ENCODE measurements at regions not wholly inside any gene's neighbourhood (a gene's known extent, or its start where the extent isn't known, plus 50 kb on each side); places are given as distances from the start of the nearest gene placed in this dataset.
A peak's percentile ranks its signal among the peaks of the same experiment; 100 is the strongest.

DNA sequence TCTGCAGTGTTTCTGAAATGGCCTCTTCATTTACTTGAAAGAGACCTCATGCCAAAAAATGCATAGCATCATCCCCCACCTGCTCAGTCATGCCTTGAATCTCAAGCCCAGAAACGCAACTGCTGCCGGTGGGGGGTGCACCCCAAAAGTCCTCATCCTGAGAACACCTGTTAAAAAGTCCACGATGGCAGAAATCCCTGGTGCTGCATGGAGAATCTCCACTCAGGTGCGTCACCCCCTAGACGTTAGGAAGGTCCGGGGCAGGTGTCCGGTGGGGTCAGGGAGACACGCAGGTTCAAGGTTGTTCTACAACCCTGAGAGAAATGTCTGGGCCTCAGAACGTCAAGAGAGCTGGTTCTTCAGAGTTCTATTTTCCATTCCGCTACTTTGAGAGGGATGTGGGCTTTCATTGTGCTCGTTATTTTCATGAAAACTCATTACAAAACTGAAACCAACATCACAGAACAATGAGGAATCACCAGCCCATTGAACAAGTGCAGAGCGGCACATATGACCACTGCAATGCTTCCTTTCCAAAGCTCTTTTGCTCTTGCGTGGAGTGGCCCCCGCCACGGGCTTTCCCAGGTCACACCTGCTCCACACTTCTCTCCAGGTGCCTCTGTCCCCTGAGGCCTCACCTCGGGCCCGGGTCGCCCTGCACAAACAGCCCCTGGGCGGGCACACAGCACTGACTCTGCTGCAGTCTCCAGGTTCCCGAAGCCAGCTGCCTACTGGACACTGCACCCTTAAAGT lies 201.9 kb downstream of the TOMM20 start:
- H3K4me2 ChIP-seq (ENCODE audit: low read length) = peak overlapping the region; percentile 73
- no peak for TF ChIP-seq EZH2 (IDR thresholded peaks at IDR 0.05; ENCODE audit: insufficient read depth, low read length)
- TF ChIP-seq, protein P1, sequence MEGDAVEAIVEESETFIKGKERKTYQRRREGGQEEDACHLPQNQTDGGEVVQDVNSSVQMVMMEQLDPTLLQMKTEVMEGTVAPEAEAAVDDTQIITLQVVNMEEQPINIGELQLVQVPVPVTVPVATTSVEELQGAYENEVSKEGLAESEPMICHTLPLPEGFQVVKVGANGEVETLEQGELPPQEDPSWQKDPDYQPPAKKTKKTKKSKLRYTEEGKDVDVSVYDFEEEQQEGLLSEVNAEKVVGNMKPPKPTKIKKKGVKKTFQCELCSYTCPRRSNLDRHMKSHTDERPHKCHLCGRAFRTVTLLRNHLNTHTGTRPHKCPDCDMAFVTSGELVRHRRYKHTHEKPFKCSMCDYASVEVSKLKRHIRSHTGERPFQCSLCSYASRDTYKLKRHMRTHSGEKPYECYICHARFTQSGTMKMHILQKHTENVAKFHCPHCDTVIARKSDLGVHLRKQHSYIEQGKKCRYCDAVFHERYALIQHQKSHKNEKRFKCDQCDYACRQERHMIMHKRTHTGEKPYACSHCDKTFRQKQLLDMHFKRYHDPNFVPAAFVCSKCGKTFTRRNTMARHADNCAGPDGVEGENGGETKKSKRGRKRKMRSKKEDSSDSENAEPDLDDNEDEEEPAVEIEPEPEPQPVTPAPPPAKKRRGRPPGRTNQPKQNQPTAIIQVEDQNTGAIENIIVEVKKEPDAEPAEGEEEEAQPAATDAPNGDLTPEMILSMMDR (IDR thresholded peaks at IDR 0.05; ENCODE audit: insufficient read depth, low read depth, low read length) = no peak
- Mint-ChIP-seq H3K27me3 (ENCODE audit: low read depth, unreplicated experiment) (no peaks in the 10 kb centered on the region), H3K4me3 (ENCODE audit: unreplicated experiment) (peak overlapping the region; percentile 14), H3K4me1 (ENCODE audit: low read depth, unreplicated experiment) (peaks cover 29% of the 10 kb centered on the region), H3K27ac (ENCODE audit: unreplicated experiment) (peak overlapping the region; percentile 90), H3K9me3 (ENCODE audit: unreplicated experiment) (no peaks in the 10 kb centered on the region), H3K36me3 (ENCODE audit: low read depth, unreplicated experiment) (no peaks in the 10 kb centered on the region)
- no peaks in the 10 kb centered on the region for H3K9me3 ChIP-seq (ENCODE audit: insufficient read depth, low read depth, low read length)
- H3K9ac ChIP-seq (ENCODE audit: low read length) = peak overlapping the region; percentile 60
- H3K4me1 ChIP-seq (ENCODE audit: insufficient read depth, low read length) = peaks cover 22% of the 10 kb centered on the region
- DNase-seq (ENCODE audit: low read depth) (no peak), FAIRE-seq (no peak)
- H2AFZ ChIP-seq (ENCODE audit: low read depth, low read length) = no peak overlapping the region
- H3K79me2 ChIP-seq (ENCODE audit: insufficient read depth, low read length) = no peaks in the 10 kb centered on the region
- no peak overlapping the region for H3K4me3 ChIP-seq (ENCODE audit: insufficient read depth, low read depth, low read length)
- no peaks in the 10 kb centered on the region for H3K27me3 ChIP-seq (ENCODE audit: insufficient read depth, low read length)
- H3K36me3 ChIP-seq (ENCODE audit: insufficient read depth, low read length) = no peaks in the 10 kb centered on the region
- H3K27ac ChIP-seq (ENCODE audit: low read depth, low read length) = peak overlapping the region; percentile 78
- H4K20me1 ChIP-seq (ENCODE audit: insufficient read depth, low read length) = no peaks in the 10 kb centered on the region

- H3K4me1 Mint-ChIP-seq (ENCODE audit: low read depth, unreplicated experiment) = peaks cover 33% of the 10 kb centered on the region
- no peak overlapping the region for H2AFZ ChIP-seq (ENCODE audit: low read depth, low read length)
- peak overlapping the region; percentile 73 for H3K4me2 ChIP-seq (ENCODE audit: low read length)
- no peaks in the 10 kb centered on the region for H3K27me3 Mint-ChIP-seq (ENCODE audit: low read depth, unreplicated experiment)
- H3K9ac ChIP-seq (ENCODE audit: low read length) = peak overlapping the region; percentile 60
- DNase-seq (ENCODE audit: low read depth) = no peak
- H4K20me1 ChIP-seq (ENCODE audit: insufficient read depth, low read length) = no peaks in the 10 kb centered on the region
- H3K4me1 ChIP-seq (ENCODE audit: insufficient read depth, low read length) = peaks cover 27% of the 10 kb centered on the region
- H3K27ac ChIP-seq (ENCODE audit: low read depth, low read length) = peak overlapping the region; percentile 78
- H3K36me3 ChIP-seq (ENCODE audit: insufficient read depth, low read length) = no peaks in the 10 kb centered on the region
- no peaks in the 10 kb centered on the region for H3K9me3 Mint-ChIP-seq (ENCODE audit: unreplicated experiment)
- H3K9me3 ChIP-seq (ENCODE audit: insufficient read depth, low read depth, low read length) = no peaks in the 10 kb centered on the region
- no peaks in the 10 kb centered on the region for H3K27me3 ChIP-seq (ENCODE audit: insufficient read depth, low read length)
- peak overlapping the region; percentile 90 for H3K27ac Mint-ChIP-seq (ENCODE audit: unreplicated experiment)
- H3K4me3 ChIP-seq (ENCODE audit: insufficient read depth, low read depth, low read length) = peak overlapping the region; percentile 19
- no peak for FAIRE-seq
- H3K79me2 ChIP-seq (ENCODE audit: insufficient read depth, low read length) = no peaks in the 10 kb centered on the region
- TF ChIP-seq EZH2 (IDR thresholded peaks at IDR 0.05; ENCODE audit: insufficient read depth, low read length) = no peak
- TF ChIP-seq, protein P1 (IDR thresholded peaks at IDR 0.05; ENCODE audit: insufficient read depth, low read depth, low read length) = no peak
- H3K36me3 Mint-ChIP-seq (ENCODE audit: low read depth, unreplicated experiment) = no peaks in the 10 kb centered on the region
- H3K4me3 Mint-ChIP-seq (ENCODE audit: unreplicated experiment) = no peak overlapping the region
Measured at GRCh38 chr1:234926264-234926558, 202.4 kb downstream of the TOMM20 start.

Measured in astrocyte (in vitro differentiated cells and primary cell).